OCI-LY7 (cell line): ENCODE measurements at regions not wholly inside any gene's neighbourhood (a gene's known extent, or its start where the extent isn't known, plus 50 kb on each side); places are given as distances from the start of the nearest gene placed in this dataset.

ENCODE experiments used
- BruUV-seq: library from RNA; stranded (reverse); fragments of 400-500 nt; replicated peaks from 2 replicates; lab custom pipeline; 2021; lab: Mats Ljungman, UMichigan
- CTCF ChIA-PET: fragments of 300-600 bp; sonication (Branson Sonifier 250); formaldehyde crosslinking; loops from one replicate; lab custom pipeline; 2022; ENCODE audit warnings: antibody characterized with exemption; ENCODE audit not compliant: unreplicated experiment; lab: Charles Lee
- POLR2A ChIA-PET: fragments of 300-600 bp; sonication (Branson Sonifier 250); formaldehyde crosslinking; loops from one replicate; lab custom pipeline; 2022; ENCODE audit warnings: antibody characterized with exemption; lab: Charles Lee
- DNase-seq: peaks from one replicate; pipeline ENCODE4 v3.0.0-alpha.2; 2015; ENCODE audit warnings: low spot score
- H2AFZ ChIP-seq: fragments of 200-600 bp; sonication (generic), shearing (Covaris generic); 2 replicates; pipeline ENCODE4 v1.6.1; 2014; ENCODE audit warnings: mild to moderate bottlenecking, antibody characterized with exemption, low read length, moderate library complexity
- H3K27ac ChIP-seq: fragments of 200-600 bp; sonication (generic); 2 replicates; pipeline ENCODE4 v1.5.1; 2014; ENCODE audit warnings: mixed run types, low read depth, mild to moderate bottlenecking, moderate library complexity, low read length, inconsistent platforms; ENCODE audit not compliant: poor library complexity, severe bottlenecking
- H3K36me3 ChIP-seq: fragments of 200-600 bp; sonication (generic); 2 replicates; pipeline ENCODE4 v1.6.1; 2014; ENCODE audit warnings: mild to moderate bottlenecking, antibody characterized with exemption, low read length, moderate library complexity, mixed read lengths; ENCODE audit not compliant: insufficient read depth
- H3K4me1 ChIP-seq: fragments of 200-600 bp; sonication (generic); 2 replicates; pipeline ENCODE4 v1.5.1; 2014; ENCODE audit warnings: mild to moderate bottlenecking, low read length; ENCODE audit not compliant: insufficient read depth, poor library complexity, severe bottlenecking
- H3K4me2 ChIP-seq: fragments of 200-600 bp; sonication (generic); 2 replicates; pipeline ENCODE4 v1.6.1; 2014; ENCODE audit warnings: mild to moderate bottlenecking, low read length
- H3K4me3 ChIP-seq: fragments of 200-600 bp; sonication (generic); 2 replicates; pipeline ENCODE4 v1.5.1; 2014; ENCODE audit warnings: mild to moderate bottlenecking, low read depth, low read length; ENCODE audit not compliant: poor library complexity, severe bottlenecking
- H3K79me2 ChIP-seq: fragments of 200-600 bp; sonication (generic); 2 replicates; pipeline ENCODE4 v1.6.1; 2016; ENCODE audit warnings: low read depth, mild to moderate bottlenecking, low read length, moderate library complexity, mixed read lengths; ENCODE audit not compliant: insufficient read depth
- H3K9me2 ChIP-seq: fragments of 200-600 bp; sonication (generic); 2 replicates; pipeline ENCODE4 v1.6.1; 2016; ENCODE audit warnings: mild to moderate bottlenecking, low read length, mixed read lengths; ENCODE audit not compliant: insufficient read depth
- H3K9me3 ChIP-seq: fragments of 200-600 bp; sonication (generic); 2 replicates; pipeline ENCODE4 v1.6.1; 2014; ENCODE audit warnings: mild to moderate bottlenecking, mixed run types, low read length, mixed read lengths
- H4K20me1 ChIP-seq: fragments of 200-600 bp; sonication (generic); 2 replicates; pipeline ENCODE4 v1.6.1; 2014; ENCODE audit warnings: mild to moderate bottlenecking, antibody characterized with exemption, low read length, moderate library complexity, mixed read lengths; ENCODE audit not compliant: insufficient read depth
- EZH2phosphoT487 ChIP-seq: fragments of 200-600 bp; sonication (generic); IDR thresholded peaks from 2 replicates; pipeline ENCODE4 v1.6.1; 2018; ENCODE audit warnings: low read depth, borderline replicate concordance, mild to moderate bottlenecking, mixed run types, antibody characterized with exemption, low read length, moderate library complexity, mixed read lengths
- intact Hi-C: fragments of 100-400 bp; cut with micrococcal nuclease; formaldehyde crosslinking; loops from one replicate; pipeline ENCODE4 v1.10.0; 2022; ENCODE audit not compliant: unreplicated experiment
- TF ChIP-seq, protein P1 (sequence below): fragments of 200-600 bp; sonication (generic); conservative IDR thresholded peaks from 2 replicates; pipeline ENCODE4 v1.5.1; 2014; ENCODE audit warnings: mild to moderate bottlenecking, antibody characterized with exemption, low read length, moderate library complexity, mixed read lengths

DNA sequence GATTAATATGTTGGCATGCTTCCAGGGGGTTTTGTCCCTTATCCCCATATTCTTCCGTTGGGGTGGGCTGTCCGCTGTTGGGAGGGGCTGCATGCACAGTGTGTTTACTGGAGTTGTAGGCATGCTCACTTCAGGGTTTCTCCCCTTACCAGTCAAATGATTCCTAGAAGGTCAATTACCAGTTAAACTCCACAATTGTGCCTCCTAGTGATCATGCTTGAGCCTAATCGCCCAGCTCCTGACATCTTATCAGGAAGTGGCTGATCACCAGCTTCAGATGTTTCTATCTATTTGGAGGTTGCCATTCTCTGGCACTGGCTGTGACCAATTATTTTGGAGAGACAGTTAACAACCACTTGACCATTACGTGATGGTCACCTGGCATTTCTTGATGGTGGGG lies 1090.0 kb downstream of the SLITRK5 start:
- Histone ChIP-seq H3K4me2 (no peak overlapping the region), H3K9me3 (no peaks in the 10 kb centered on the region), H3K4me1 (no peaks in the 10 kb centered on the region), H3K9me2 (no peaks in the 10 kb centered on the region), H3K36me3 (no peaks in the 10 kb centered on the region), H4K20me1 (no peaks in the 10 kb centered on the region), H3K27ac (no peak overlapping the region), H3K79me2 (no peaks in the 10 kb centered on the region), H2AFZ (no peak overlapping the region), H3K4me3 (no peak overlapping the region)
- ChIA-PET CTCF (no interaction called here), POLR2A (no interaction called here)
- no TSS peak for BruUV-seq
- no peak for DNase-seq
- TF ChIP-seq EZH2phosphoT487: no peak
- TF ChIP-seq, protein P1, sequence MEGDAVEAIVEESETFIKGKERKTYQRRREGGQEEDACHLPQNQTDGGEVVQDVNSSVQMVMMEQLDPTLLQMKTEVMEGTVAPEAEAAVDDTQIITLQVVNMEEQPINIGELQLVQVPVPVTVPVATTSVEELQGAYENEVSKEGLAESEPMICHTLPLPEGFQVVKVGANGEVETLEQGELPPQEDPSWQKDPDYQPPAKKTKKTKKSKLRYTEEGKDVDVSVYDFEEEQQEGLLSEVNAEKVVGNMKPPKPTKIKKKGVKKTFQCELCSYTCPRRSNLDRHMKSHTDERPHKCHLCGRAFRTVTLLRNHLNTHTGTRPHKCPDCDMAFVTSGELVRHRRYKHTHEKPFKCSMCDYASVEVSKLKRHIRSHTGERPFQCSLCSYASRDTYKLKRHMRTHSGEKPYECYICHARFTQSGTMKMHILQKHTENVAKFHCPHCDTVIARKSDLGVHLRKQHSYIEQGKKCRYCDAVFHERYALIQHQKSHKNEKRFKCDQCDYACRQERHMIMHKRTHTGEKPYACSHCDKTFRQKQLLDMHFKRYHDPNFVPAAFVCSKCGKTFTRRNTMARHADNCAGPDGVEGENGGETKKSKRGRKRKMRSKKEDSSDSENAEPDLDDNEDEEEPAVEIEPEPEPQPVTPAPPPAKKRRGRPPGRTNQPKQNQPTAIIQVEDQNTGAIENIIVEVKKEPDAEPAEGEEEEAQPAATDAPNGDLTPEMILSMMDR: no peak
- intact Hi-C loops: no loop called here

DNA sequence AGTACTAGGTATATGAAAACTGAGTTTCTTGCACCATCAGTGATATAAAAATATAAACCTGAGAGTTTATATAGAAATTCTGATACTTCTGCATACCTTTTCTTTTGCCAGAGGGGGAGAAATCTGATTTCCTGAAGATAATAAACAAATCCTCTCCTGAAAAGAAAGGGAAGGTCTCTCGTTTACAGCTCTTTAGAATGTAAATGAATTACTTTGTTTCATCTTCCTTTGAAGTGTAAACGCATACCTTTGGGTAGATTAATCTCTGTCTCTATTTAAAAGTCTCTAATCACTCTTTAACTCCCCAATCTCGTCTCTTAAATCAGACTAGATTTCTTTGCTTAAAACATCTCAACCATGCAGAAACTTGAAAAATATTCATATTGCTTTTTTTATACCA lies 1092.9 kb downstream of the SLITRK5 start:
- Histone ChIP-seq H3K36me3 (no peaks in the 10 kb centered on the region), H3K9me2 (no peaks in the 10 kb centered on the region), H3K4me3 (no peak overlapping the region), H3K27ac (no peak overlapping the region), H2AFZ (no peak overlapping the region), H3K9me3 (no peaks in the 10 kb centered on the region), H3K4me1 (no peaks in the 10 kb centered on the region), H4K20me1 (no peaks in the 10 kb centered on the region), H3K4me2 (no peak overlapping the region), H3K79me2 (no peaks in the 10 kb centered on the region)
- no peak for DNase-seq
- intact Hi-C loops: no loop called here
- ChIA-PET CTCF (no interaction called here), POLR2A (no interaction called here)
- no peak for TF ChIP-seq EZH2phosphoT487
- TF ChIP-seq, protein P1: no peak
- BruUV-seq: no TSS peak

DNA sequence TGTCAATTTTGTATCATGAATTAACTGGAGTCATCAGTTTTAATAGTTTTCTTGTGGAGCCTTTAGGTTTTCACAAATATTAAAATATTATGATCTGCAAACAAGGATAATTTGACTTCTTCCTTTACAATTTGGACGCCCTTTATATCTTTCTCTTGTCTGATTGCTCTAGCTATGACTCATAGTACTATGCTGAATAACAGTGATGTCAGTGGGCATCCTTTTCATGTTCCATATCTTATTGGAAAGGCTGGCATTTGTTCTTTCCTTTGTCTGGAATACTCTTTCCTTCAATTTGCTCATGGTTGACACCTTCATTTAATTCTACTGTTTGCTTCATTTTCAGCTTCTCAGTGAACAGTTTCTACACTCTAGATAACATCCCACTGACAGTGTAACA lies 1129.3 kb downstream of the SLITRK5 start:
- BruUV-seq: no TSS peak
- TF ChIP-seq, protein P1: no peak
- TF ChIP-seq EZH2phosphoT487: no peak
- H3K27ac ChIP-seq: no peak overlapping the region
- no peak overlapping the region for H3K4me3 ChIP-seq
- H3K4me1 ChIP-seq: no peaks in the 10 kb centered on the region
- intact Hi-C loops: no loop called here
- no peaks in the 10 kb centered on the region; the same call in 1 of the 2 replicates for H4K20me1 ChIP-seq
- no peaks in the 10 kb centered on the region for H3K79me2 ChIP-seq
- no peak overlapping the region for H3K4me2 ChIP-seq
- ChIA-PET POLR2A (no interaction called here), CTCF (no interaction called here)
- H3K36me3 ChIP-seq: no peaks in the 10 kb centered on the region
- no peak for DNase-seq
- H3K9me3 ChIP-seq: no peaks in the 10 kb centered on the region
- H2AFZ ChIP-seq: no peak overlapping the region
- H3K9me2 ChIP-seq: no peaks in the 10 kb centered on the region
